ENCODE measurements at regions not wholly inside any gene's neighbourhood (a gene's known extent, or its start where the extent isn't known, plus 50 kb on each side); places are given as distances from the start of the nearest gene placed in this dataset.

DNA sequence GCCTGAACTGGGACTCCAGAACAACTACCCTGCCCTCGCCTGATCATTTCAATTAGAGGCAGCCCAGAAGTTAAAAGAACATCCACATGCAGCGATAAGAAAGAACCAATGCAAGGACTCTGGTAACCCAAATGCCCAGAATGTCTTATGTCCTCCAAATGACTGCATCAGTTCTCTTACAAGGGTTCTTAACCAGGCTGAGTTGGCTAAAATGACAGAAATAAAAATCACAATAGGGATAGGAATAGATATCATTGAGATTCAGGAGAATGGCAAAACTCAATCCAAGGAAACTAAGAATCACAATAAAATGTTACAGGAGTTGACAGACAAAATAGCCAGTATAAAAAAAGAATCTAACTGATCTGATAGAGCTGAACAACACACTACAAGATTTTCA is 80.1 kb upstream of the PTGFR start:
- TF ChIP-seq POLR2A (IDR thresholded peaks at IDR 0.05): no peak
- TF ChIP-seq, protein P1, sequence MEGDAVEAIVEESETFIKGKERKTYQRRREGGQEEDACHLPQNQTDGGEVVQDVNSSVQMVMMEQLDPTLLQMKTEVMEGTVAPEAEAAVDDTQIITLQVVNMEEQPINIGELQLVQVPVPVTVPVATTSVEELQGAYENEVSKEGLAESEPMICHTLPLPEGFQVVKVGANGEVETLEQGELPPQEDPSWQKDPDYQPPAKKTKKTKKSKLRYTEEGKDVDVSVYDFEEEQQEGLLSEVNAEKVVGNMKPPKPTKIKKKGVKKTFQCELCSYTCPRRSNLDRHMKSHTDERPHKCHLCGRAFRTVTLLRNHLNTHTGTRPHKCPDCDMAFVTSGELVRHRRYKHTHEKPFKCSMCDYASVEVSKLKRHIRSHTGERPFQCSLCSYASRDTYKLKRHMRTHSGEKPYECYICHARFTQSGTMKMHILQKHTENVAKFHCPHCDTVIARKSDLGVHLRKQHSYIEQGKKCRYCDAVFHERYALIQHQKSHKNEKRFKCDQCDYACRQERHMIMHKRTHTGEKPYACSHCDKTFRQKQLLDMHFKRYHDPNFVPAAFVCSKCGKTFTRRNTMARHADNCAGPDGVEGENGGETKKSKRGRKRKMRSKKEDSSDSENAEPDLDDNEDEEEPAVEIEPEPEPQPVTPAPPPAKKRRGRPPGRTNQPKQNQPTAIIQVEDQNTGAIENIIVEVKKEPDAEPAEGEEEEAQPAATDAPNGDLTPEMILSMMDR (IDR thresholded peaks at IDR 0.05): no peak

Measured in esophagus squamous epithelium (tissue), 4 donors.